C4-2B (cell line): ENCODE measurements at regions not wholly inside any gene's neighbourhood (a gene's known extent, or its start where the extent isn't known, plus 50 kb on each side); places are given as distances from the start of the nearest gene placed in this dataset.

Experiments
- ZFX ChIP-seq: fragments of 450-650 bp; IDR thresholded peaks from 2 replicates; pipeline ENCODE4 v1.6.1; 2017
- TF ChIP-seq, protein P1 (sequence below): fragments of 450-650 bp; conservative IDR thresholded peaks from 2 replicates; pipeline ENCODE4 v1.5.1; 2017; ENCODE audit warnings: mild to moderate bottlenecking

DNA sequence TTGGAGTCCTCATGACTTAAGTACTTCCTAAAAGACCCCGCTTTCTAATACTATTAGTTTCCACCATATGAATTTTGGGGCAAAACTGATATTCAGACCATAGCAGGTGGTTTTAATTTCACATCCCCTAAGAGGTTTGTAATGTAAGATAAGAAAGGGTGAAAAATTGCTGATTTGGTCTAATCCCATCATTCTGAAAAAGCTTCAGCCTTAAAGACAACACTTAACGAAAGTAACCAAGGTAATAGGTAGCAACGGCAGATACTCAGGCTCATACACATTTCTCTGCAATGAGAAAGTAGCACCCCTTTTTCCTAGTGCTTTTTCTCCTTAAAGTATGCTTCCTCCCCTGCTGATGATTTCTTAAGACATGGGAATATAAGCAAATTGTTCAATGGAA is 376.9 kb upstream of the LYPLAL1 start:
- TF ChIP-seq, protein P1, sequence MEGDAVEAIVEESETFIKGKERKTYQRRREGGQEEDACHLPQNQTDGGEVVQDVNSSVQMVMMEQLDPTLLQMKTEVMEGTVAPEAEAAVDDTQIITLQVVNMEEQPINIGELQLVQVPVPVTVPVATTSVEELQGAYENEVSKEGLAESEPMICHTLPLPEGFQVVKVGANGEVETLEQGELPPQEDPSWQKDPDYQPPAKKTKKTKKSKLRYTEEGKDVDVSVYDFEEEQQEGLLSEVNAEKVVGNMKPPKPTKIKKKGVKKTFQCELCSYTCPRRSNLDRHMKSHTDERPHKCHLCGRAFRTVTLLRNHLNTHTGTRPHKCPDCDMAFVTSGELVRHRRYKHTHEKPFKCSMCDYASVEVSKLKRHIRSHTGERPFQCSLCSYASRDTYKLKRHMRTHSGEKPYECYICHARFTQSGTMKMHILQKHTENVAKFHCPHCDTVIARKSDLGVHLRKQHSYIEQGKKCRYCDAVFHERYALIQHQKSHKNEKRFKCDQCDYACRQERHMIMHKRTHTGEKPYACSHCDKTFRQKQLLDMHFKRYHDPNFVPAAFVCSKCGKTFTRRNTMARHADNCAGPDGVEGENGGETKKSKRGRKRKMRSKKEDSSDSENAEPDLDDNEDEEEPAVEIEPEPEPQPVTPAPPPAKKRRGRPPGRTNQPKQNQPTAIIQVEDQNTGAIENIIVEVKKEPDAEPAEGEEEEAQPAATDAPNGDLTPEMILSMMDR, result no peak
- no peak for TF ChIP-seq ZFX
